PC-9 (cell line): ENCODE measurements at regions not wholly inside any gene's neighbourhood (a gene's known extent, or its start where the extent isn't known, plus 50 kb on each side); places are given as distances from the start of the nearest gene placed in this dataset.

Experiments used
- BruUV-seq: library from RNA; stranded (reverse); fragments of 400-500 nt; replicated peaks from 2 replicates; lab custom pipeline; 2021; lab: Mats Ljungman, UMichigan
- CTCF ChIA-PET: fragments of 300-600 bp; sonication (Branson Sonifier 250); formaldehyde crosslinking; loops from one replicate; lab custom pipeline; 2022; ENCODE audit warnings: antibody characterized with exemption; lab: Charles Lee
- POLR2A ChIA-PET: fragments of 300-600 bp; sonication (Branson Sonifier 250); formaldehyde crosslinking; loops from one replicate; lab custom pipeline; 2022; ENCODE audit warnings: antibody characterized with exemption; ENCODE audit not compliant: unreplicated experiment; lab: Charles Lee
- DNase-seq, 2 experiments: peaks; one replicate each; pipeline versions ENCODE4 v3.0.0 to v3.0.0-alpha.2; 2015 to 2022; ENCODE audit warnings: mixed read lengths in 1 of 2
- H2AFZ ChIP-seq: fragments of 200-600 bp; sonication (generic); 2 replicates; pipeline ENCODE4 v1.8.1; 2017; ENCODE audit warnings: antibody characterized with exemption
- H3F3A ChIP-seq: fragments of 200-600 bp; sonication (generic); 2 replicates; pipeline ENCODE4 v1.8.1; 2017; ENCODE audit warnings: antibody characterized with exemption, mild to moderate bottlenecking, low read depth; ENCODE audit not compliant: insufficient read depth
- H3K27ac ChIP-seq: fragments of 200-600 bp; sonication (generic); 2 replicates; pipeline ENCODE4 v1.6.1; 2016; ENCODE audit warnings: mixed run types
- H3K27me3 ChIP-seq: fragments of 200-600 bp; sonication (generic); 2 replicates; pipeline ENCODE4 v1.6.1; 2016; ENCODE audit warnings: low read depth, mixed run types; ENCODE audit not compliant: insufficient read depth
- H3K36me3 ChIP-seq: fragments of 200-600 bp; sonication (generic); 2 replicates; pipeline ENCODE4 v1.6.1; 2016; ENCODE audit warnings: low read depth, mixed run types
- H3K4me1 ChIP-seq: fragments of 200-600 bp; sonication (generic); replicated peaks from 2 replicates; pipeline ENCODE4 v1.6.1; 2016; ENCODE audit warnings: mixed run types; ENCODE audit not compliant: insufficient read depth
- H3K4me2 ChIP-seq: fragments of 200-600 bp; sonication (generic); 2 replicates; pipeline ENCODE4 v1.6.1; 2017; ENCODE audit warnings: mixed run types
- H3K4me3 ChIP-seq: fragments of 200-600 bp; sonication (generic); 2 replicates; pipeline ENCODE4 v1.6.1; 2016; ENCODE audit warnings: mixed run types
- H3K79me2 ChIP-seq: fragments of 200-600 bp; sonication (generic); 2 replicates; pipeline ENCODE4 v1.6.1; 2017; ENCODE audit warnings: low read depth, mixed run types
- H3K9me2 ChIP-seq: fragments of 200-600 bp; sonication (generic); 2 replicates; pipeline ENCODE4 v1.8.1; 2017; ENCODE audit warnings: mild to moderate bottlenecking; ENCODE audit not compliant: insufficient read depth
- H3K9me3 ChIP-seq: fragments of 200-600 bp; sonication (generic); 2 replicates; pipeline ENCODE4 v1.8.1; 2016; ENCODE audit warnings: low read depth; ENCODE audit not compliant: insufficient read depth
- H4K20me1 ChIP-seq: fragments of 200-600 bp; sonication (generic); 2 replicates; pipeline ENCODE4 v1.8.1; 2017; ENCODE audit not compliant: insufficient read depth
- EZH2 ChIP-seq: fragments of 200-600 bp; sonication (generic); IDR thresholded peaks from 2 replicates; pipeline ENCODE4 v1.8.0; 2017; ENCODE audit warnings: antibody characterized with exemption, low read depth
- intact Hi-C: fragments of 100-400 bp; cut with micrococcal nuclease; formaldehyde crosslinking; loops from one replicate; pipeline ENCODE4 v1.10.0; 2022; ENCODE audit not compliant: unreplicated experiment
- TF ChIP-seq, protein P1 (sequence below): fragments of 200-600 bp; sonication (generic); conservative IDR thresholded peaks from 2 replicates; pipeline ENCODE4 v1.6.1; 2017; ENCODE audit warnings: mixed run types, antibody characterized with exemption, mild to moderate bottlenecking, moderate library complexity

GRCh38 chr12:90099288-90099687 lies 390.6 kb upstream of the ATP2B1 start:
- intact Hi-C loops: no loop called here
- Histone ChIP-seq H3K27me3 (no peaks in the 10 kb centered on the region), H3K4me2 (0 out of 2 replicates have a peak overlapping the region, but pooled peaks have one; percentile 2), H3K36me3 (no peaks in the 10 kb centered on the region), H3F3A (peaks cover 4% of the 10 kb centered on the region; the same call in 1 of the 2 replicates), H3K4me3 (no peak overlapping the region), H3K79me2 (no peaks in the 10 kb centered on the region), H3K9me2 (no peaks in the 10 kb centered on the region), H4K20me1 (no peaks in the 10 kb centered on the region), H3K27ac (peak overlapping the region; percentile 50), H3K4me1 (peaks cover 15% of the 10 kb centered on the region), H3K9me3 (peaks cover 14% of the 10 kb centered on the region), H2AFZ (peak overlapping the region; percentile 58; the same call in 1 of the 2 replicates)
- no TSS peak for BruUV-seq
- ChIA-PET CTCF (no interaction called here), POLR2A (no interaction called here)
- TF ChIP-seq, protein P1, sequence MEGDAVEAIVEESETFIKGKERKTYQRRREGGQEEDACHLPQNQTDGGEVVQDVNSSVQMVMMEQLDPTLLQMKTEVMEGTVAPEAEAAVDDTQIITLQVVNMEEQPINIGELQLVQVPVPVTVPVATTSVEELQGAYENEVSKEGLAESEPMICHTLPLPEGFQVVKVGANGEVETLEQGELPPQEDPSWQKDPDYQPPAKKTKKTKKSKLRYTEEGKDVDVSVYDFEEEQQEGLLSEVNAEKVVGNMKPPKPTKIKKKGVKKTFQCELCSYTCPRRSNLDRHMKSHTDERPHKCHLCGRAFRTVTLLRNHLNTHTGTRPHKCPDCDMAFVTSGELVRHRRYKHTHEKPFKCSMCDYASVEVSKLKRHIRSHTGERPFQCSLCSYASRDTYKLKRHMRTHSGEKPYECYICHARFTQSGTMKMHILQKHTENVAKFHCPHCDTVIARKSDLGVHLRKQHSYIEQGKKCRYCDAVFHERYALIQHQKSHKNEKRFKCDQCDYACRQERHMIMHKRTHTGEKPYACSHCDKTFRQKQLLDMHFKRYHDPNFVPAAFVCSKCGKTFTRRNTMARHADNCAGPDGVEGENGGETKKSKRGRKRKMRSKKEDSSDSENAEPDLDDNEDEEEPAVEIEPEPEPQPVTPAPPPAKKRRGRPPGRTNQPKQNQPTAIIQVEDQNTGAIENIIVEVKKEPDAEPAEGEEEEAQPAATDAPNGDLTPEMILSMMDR: no peak
- TF ChIP-seq EZH2: no peak
- peak in 1 of 2 experiments; percentile 69 for DNase-seq

DNA sequence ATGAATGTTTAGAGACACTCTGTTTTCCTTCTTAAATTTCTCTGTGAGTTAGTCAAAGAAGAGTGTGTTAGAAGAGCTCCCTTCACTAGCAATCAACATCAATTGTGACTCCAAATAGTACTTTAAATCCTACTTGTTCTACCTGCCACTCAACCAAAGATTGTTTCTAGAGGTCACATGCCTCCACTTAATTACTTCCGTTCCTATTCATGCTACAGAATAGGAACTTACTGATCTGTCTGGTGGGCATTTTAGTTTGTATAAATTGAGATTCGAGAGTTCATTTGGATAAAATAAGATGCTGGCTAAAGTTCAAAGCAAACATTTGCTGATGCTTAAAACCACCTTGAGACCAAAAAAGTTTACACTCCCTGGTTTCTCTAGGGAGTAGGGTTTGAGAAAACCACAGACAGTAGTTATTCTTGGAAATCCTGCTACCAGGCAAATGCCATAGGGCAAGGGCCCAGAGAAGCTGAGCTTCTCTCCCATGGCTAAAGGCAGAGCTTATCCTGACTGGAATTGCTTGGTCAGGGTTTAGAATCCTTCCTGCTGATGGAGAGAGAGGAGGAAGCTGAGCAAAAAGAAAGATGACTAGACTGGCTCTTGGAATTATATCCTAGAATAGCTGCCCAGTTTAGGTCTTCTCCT lies 389.6 kb upstream of the ATP2B1 start:
- H3K27me3 ChIP-seq: no peaks in the 10 kb centered on the region
- no peaks in the 10 kb centered on the region for H3K36me3 ChIP-seq
- ChIA-PET CTCF (no interaction called here), POLR2A (no interaction called here)
- no peaks in the 10 kb centered on the region for H3K79me2 ChIP-seq
- no peaks in the 10 kb centered on the region for H3K9me2 ChIP-seq
- no peak overlapping the region for H3K27ac ChIP-seq
- H3F3A ChIP-seq: peaks cover 4% of the 10 kb centered on the region; the same call in 1 of the 2 replicates
- intact Hi-C loops: no loop called here
- no peak overlapping the region for H2AFZ ChIP-seq
- no peak overlapping the region for H3K4me2 ChIP-seq
- TF ChIP-seq, protein P1: no peak
- TF ChIP-seq EZH2: no peak
- no peaks in the 10 kb centered on the region for H4K20me1 ChIP-seq
- H3K9me3 ChIP-seq: peaks cover 14% of the 10 kb centered on the region
- H3K4me1 ChIP-seq: peaks cover 15% of the 10 kb centered on the region
- DNase-seq: no peak
- BruUV-seq: no TSS peak
- H3K4me3 ChIP-seq: no peak overlapping the region

- peaks cover 15% of the 10 kb centered on the region for H3F3A ChIP-seq
- H3K4me2 ChIP-seq: peak overlapping the region; percentile 43
- H3K9me2 ChIP-seq: no peaks in the 10 kb centered on the region
- intact Hi-C loops: loop anchor here (2.0 kb wide), 2 partner anchors 123 to 335 kb away; no protein-coding TSS in a partner anchor
- H3K27ac ChIP-seq: peak overlapping the region; percentile 95
- no peaks in the 10 kb centered on the region for H4K20me1 ChIP-seq
- no peak for TF ChIP-seq EZH2
- TF ChIP-seq, protein P1: no peak
- ChIA-PET POLR2A (interaction anchor here (0.6 to 0.7 kb wide), 2 partner anchors 383 to 1320 kb away, joined by 3 to 4 read pairs; partner anchors contain the start of gene ATP2B1), CTCF (no interaction called here)
- H2AFZ ChIP-seq: no peak overlapping the region
- DNase-seq: no peak
- no peaks in the 10 kb centered on the region for H3K36me3 ChIP-seq
- peaks cover 16% of the 10 kb centered on the region for H3K4me1 ChIP-seq
- H3K4me3 ChIP-seq: 0 out of 2 replicates have a peak overlapping the region, but pooled peaks have one; percentile 3
- BruUV-seq: no TSS peak
- no peaks in the 10 kb centered on the region for H3K27me3 ChIP-seq
- peaks cover 3% of the 10 kb centered on the region; the same call in 1 of the 2 replicates for H3K9me3 ChIP-seq
- H3K79me2 ChIP-seq: no peaks in the 10 kb centered on the region
These were observed 383.2 kb upstream of the ATP2B1 start for GRCh38 chr12:90091809-90092208.
